ENCODE measurements at regions not wholly inside any gene's neighbourhood (a gene's known extent, or its start where the extent isn't known, plus 50 kb on each side); places are given as distances from the start of the nearest gene placed in this dataset.

DNA sequence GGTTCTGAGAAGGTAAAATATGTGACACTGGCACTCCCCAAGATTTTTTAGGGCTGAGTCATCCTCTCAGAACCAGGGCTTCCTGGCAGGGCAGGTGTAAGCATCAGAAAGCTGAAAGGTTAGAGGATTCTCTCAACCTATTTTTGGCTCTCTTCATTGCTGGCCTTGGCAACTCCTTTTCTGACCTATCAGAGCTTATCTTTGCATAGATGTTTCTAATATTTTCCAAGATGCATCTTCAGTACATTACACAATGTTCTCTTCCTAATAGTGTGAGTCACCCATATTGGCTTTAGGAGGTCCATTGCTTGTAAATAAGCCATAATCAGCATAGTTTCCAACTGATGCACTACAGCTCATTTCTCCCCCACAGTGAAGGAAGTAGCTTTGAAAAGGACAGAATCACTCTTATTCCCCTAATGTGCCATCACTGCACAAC, 2008.4 kb upstream of the PIK3C3 start:
- no peak overlapping the region for H3K4me2 ChIP-seq
- Mint-ChIP-seq H3K9me3 (no peaks in the 10 kb centered on the region), H3K27ac (no peak overlapping the region), H3K4me3 (no peak overlapping the region), H3K27me3 (ENCODE audit: insufficient read depth, low read depth) (no peaks in the 10 kb centered on the region), H3K36me3 (no peaks in the 10 kb centered on the region), H3K4me1 (peaks cover 4% of the 10 kb centered on the region)
- no peaks in the 10 kb centered on the region for H3K27me3 ChIP-seq
- TF ChIP-seq EZH2phosphoT487 (IDR thresholded peaks at IDR 0.05) (no peak), EZH2 (IDR thresholded peaks at IDR 0.05) (no peak)
- TF ChIP-seq, protein P1, sequence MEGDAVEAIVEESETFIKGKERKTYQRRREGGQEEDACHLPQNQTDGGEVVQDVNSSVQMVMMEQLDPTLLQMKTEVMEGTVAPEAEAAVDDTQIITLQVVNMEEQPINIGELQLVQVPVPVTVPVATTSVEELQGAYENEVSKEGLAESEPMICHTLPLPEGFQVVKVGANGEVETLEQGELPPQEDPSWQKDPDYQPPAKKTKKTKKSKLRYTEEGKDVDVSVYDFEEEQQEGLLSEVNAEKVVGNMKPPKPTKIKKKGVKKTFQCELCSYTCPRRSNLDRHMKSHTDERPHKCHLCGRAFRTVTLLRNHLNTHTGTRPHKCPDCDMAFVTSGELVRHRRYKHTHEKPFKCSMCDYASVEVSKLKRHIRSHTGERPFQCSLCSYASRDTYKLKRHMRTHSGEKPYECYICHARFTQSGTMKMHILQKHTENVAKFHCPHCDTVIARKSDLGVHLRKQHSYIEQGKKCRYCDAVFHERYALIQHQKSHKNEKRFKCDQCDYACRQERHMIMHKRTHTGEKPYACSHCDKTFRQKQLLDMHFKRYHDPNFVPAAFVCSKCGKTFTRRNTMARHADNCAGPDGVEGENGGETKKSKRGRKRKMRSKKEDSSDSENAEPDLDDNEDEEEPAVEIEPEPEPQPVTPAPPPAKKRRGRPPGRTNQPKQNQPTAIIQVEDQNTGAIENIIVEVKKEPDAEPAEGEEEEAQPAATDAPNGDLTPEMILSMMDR (IDR thresholded peaks at IDR 0.05) = no peak
- H2AFZ ChIP-seq (replicated peaks) = no peak overlapping the region
- H3K4me3 ChIP-seq = no peak overlapping the region
- H3K79me2 ChIP-seq (ENCODE audit: low read depth) = no peaks in the 10 kb centered on the region
- no peak for DNase-seq (ENCODE audit: low spot score)
- no peaks in the 10 kb centered on the region for H3K4me1 ChIP-seq
- no peaks in the 10 kb centered on the region for H3K9me3 ChIP-seq (ENCODE audit: low read depth)
- no peaks in the 10 kb centered on the region for H3F3A ChIP-seq (ENCODE audit: low read depth)
- H3K27ac ChIP-seq = no peak overlapping the region
- H4K20me1 ChIP-seq (ENCODE audit: low read depth) = no peaks in the 10 kb centered on the region
- H3K36me3 ChIP-seq = no peaks in the 10 kb centered on the region
- no peak overlapping the region for H3K9ac ChIP-seq

DNA sequence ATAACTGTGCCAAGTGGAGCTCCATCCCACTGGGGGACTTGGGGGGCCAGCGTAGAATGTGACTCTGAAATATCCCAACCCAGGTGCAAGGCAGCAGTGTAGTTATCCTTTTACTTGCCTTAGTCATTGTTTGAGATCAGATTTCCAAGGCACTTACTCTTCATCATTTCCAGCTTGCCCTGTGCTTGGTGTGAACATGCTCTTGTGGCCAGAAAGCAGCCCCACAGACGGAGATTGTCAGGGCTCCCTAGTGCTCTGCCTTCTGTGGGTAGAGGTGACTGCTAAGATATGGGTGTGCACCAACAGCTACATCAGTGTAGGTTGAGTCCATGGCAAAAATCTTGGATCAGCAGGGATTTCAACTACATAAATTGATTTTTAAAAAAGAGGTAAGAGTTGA, 2010.0 kb upstream of the PIK3C3 start:
- Histone ChIP-seq H3F3A (ENCODE audit: low read depth) (no peaks in the 10 kb centered on the region), H3K4me3 (no peak overlapping the region), H4K20me1 (ENCODE audit: low read depth) (no peaks in the 10 kb centered on the region), H3K79me2 (ENCODE audit: low read depth) (no peaks in the 10 kb centered on the region), H3K27me3 (no peaks in the 10 kb centered on the region), H3K27ac (no peak overlapping the region), H3K9me3 (ENCODE audit: low read depth) (no peaks in the 10 kb centered on the region), H3K9ac (no peak overlapping the region), H2AFZ (replicated peaks) (no peak overlapping the region), H3K4me2 (no peak overlapping the region), H3K36me3 (no peaks in the 10 kb centered on the region), H3K4me1 (no peaks in the 10 kb centered on the region)
- peaks cover 4% of the 10 kb centered on the region for H3K4me1 Mint-ChIP-seq
- H3K36me3 Mint-ChIP-seq = no peaks in the 10 kb centered on the region
- no peak for TF ChIP-seq EZH2 (IDR thresholded peaks at IDR 0.05)
- TF ChIP-seq, protein P1 (IDR thresholded peaks at IDR 0.05) = no peak
- TF ChIP-seq EZH2phosphoT487 (IDR thresholded peaks at IDR 0.05) = no peak
- no peak overlapping the region for H3K4me3 Mint-ChIP-seq
- no peak for DNase-seq (ENCODE audit: low spot score)
- H3K9me3 Mint-ChIP-seq = no peaks in the 10 kb centered on the region
- no peak overlapping the region for H3K27ac Mint-ChIP-seq
- H3K27me3 Mint-ChIP-seq (ENCODE audit: insufficient read depth, low read depth) = no peaks in the 10 kb centered on the region

DNA sequence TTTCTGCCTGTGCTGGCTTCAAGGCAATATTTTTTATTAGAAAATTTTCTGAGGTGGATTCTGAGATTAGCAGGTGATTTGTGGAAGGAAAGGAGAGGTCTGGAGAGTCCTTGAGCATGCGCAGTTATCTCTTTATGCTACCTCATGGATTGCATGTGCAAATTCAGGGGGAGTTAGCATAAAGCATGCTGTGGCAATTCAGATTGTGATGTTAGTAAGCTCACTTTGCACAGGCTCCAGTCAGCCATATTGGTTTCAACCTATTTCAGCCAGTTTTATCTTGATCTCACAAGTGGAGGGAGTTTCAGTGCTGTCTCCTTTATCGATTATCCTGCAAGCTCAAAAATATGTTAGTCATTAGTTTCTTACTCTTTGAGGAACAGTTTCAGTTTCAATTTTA, 2012.3 kb upstream of the PIK3C3 start:
- H3F3A ChIP-seq (ENCODE audit: low read depth) = no peaks in the 10 kb centered on the region
- Mint-ChIP-seq H3K9me3 (no peaks in the 10 kb centered on the region), H3K27ac (no peak overlapping the region), H3K36me3 (no peaks in the 10 kb centered on the region), H3K27me3 (ENCODE audit: insufficient read depth, low read depth) (no peaks in the 10 kb centered on the region), H3K4me1 (peaks cover 4% of the 10 kb centered on the region), H3K4me3 (no peak overlapping the region)
- H3K4me3 ChIP-seq = no peak overlapping the region
- peak overlapping the region; percentile 55 for H2AFZ ChIP-seq (replicated peaks)
- no peak overlapping the region for H3K9ac ChIP-seq
- no peak for DNase-seq (ENCODE audit: low spot score)
- H3K27me3 ChIP-seq = no peaks in the 10 kb centered on the region
- no peaks in the 10 kb centered on the region for H3K9me3 ChIP-seq (ENCODE audit: low read depth)
- H3K79me2 ChIP-seq (ENCODE audit: low read depth) = no peaks in the 10 kb centered on the region
- TF ChIP-seq EZH2 (IDR thresholded peaks at IDR 0.05) = no peak
- no peak for TF ChIP-seq EZH2phosphoT487 (IDR thresholded peaks at IDR 0.05)
- TF ChIP-seq, protein P1 (IDR thresholded peaks at IDR 0.05) = no peak
- no peaks in the 10 kb centered on the region for H3K36me3 ChIP-seq
- no peaks in the 10 kb centered on the region for H4K20me1 ChIP-seq (ENCODE audit: low read depth)
- H3K4me1 ChIP-seq = no peaks in the 10 kb centered on the region
- no peak overlapping the region for H3K27ac ChIP-seq
- H3K4me2 ChIP-seq = no peak overlapping the region
